ENCODE measurements at regions not wholly inside any gene's neighbourhood (a gene's known extent, or its start where the extent isn't known, plus 50 kb on each side); places are given as distances from the start of the nearest gene placed in this dataset.

DNA sequence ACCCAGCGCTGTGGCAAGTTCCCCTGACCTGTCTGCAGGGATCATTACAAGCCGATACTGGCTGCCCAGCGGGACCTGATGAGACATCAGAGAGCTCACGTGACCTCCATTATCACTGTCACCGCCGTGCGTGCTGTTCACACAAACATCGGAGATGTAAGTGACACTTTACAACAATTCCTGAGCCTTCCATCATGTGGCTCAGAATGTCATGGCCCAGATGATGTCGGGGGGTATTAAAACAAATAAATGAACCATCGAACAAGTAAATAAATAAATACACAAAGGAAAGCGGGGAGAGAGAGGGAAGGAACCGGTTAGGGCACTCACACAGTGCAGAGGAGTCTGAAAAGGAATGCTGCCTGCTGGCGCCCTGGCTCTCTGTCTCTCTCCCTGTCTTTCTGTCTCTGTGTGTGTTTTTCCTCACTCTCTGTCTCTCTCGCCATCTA lies 195.1 kb downstream of the BMP7 start:
- TF ChIP-seq POLR2AphosphoS5 (IDR thresholded peaks at IDR 0.05): no peak
- TF ChIP-seq, protein P1, sequence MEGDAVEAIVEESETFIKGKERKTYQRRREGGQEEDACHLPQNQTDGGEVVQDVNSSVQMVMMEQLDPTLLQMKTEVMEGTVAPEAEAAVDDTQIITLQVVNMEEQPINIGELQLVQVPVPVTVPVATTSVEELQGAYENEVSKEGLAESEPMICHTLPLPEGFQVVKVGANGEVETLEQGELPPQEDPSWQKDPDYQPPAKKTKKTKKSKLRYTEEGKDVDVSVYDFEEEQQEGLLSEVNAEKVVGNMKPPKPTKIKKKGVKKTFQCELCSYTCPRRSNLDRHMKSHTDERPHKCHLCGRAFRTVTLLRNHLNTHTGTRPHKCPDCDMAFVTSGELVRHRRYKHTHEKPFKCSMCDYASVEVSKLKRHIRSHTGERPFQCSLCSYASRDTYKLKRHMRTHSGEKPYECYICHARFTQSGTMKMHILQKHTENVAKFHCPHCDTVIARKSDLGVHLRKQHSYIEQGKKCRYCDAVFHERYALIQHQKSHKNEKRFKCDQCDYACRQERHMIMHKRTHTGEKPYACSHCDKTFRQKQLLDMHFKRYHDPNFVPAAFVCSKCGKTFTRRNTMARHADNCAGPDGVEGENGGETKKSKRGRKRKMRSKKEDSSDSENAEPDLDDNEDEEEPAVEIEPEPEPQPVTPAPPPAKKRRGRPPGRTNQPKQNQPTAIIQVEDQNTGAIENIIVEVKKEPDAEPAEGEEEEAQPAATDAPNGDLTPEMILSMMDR (IDR thresholded peaks at IDR 0.05): no peak
- TF ChIP-seq POLR2A (IDR thresholded peaks at IDR 0.05): no peak
- no peak for TF ChIP-seq EP300 (IDR thresholded peaks at IDR 0.05; ENCODE audit: low read depth)
